ENCODE measurements at regions not wholly inside any gene's neighbourhood (a gene's known extent, or its start where the extent isn't known, plus 50 kb on each side); places are given as distances from the start of the nearest gene placed in this dataset.

DNA sequence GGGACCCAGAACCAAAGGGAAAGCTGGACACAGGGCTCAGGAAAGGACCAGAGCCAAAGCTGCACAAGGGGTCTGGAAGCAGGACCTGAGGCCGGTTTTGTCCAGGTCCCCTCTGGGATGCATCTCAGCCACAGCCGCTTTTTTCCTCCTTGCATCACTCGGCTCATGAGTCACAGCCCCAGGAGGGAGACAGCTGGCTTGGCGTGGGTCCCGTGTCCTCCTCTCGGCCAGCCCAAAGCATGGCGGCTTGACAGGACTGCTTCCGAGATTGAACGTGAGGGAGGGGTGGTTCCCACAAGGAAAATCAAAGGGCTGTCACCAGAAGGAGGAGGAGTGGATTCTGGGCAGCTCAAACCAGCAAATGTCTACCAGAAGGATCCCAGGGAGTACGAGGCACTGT is 56.7 kb upstream of the CPLX2 start:
- intact Hi-C loops (cut with DNase I; ENCODE audit: low total_unique reads), result no loop called here
- H3K9me3 ChIP-seq, result no peaks in the 10 kb centered on the region
- peaks cover 0 to 14% of the 10 kb centered on the region in 2 donors for H3K27me3 ChIP-seq
- H3K27ac ChIP-seq, result no peak overlapping the region
- DNase-seq (ENCODE audit: low spot score in 2 of 2), result no peak
- H3K4me1 ChIP-seq, result no peaks in the 10 kb centered on the region
- no peak overlapping the region for H3K4me3 ChIP-seq
- H3K36me3 ChIP-seq, result no peaks in the 10 kb centered on the region
- TF ChIP-seq POLR2AphosphoS5 (IDR thresholded peaks at IDR 0.05), result no peak
- TF ChIP-seq, protein P1, sequence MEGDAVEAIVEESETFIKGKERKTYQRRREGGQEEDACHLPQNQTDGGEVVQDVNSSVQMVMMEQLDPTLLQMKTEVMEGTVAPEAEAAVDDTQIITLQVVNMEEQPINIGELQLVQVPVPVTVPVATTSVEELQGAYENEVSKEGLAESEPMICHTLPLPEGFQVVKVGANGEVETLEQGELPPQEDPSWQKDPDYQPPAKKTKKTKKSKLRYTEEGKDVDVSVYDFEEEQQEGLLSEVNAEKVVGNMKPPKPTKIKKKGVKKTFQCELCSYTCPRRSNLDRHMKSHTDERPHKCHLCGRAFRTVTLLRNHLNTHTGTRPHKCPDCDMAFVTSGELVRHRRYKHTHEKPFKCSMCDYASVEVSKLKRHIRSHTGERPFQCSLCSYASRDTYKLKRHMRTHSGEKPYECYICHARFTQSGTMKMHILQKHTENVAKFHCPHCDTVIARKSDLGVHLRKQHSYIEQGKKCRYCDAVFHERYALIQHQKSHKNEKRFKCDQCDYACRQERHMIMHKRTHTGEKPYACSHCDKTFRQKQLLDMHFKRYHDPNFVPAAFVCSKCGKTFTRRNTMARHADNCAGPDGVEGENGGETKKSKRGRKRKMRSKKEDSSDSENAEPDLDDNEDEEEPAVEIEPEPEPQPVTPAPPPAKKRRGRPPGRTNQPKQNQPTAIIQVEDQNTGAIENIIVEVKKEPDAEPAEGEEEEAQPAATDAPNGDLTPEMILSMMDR (IDR thresholded peaks at IDR 0.05), result no peak
- TF ChIP-seq POLR2A (IDR thresholded peaks at IDR 0.05), result no peak

DNA sequence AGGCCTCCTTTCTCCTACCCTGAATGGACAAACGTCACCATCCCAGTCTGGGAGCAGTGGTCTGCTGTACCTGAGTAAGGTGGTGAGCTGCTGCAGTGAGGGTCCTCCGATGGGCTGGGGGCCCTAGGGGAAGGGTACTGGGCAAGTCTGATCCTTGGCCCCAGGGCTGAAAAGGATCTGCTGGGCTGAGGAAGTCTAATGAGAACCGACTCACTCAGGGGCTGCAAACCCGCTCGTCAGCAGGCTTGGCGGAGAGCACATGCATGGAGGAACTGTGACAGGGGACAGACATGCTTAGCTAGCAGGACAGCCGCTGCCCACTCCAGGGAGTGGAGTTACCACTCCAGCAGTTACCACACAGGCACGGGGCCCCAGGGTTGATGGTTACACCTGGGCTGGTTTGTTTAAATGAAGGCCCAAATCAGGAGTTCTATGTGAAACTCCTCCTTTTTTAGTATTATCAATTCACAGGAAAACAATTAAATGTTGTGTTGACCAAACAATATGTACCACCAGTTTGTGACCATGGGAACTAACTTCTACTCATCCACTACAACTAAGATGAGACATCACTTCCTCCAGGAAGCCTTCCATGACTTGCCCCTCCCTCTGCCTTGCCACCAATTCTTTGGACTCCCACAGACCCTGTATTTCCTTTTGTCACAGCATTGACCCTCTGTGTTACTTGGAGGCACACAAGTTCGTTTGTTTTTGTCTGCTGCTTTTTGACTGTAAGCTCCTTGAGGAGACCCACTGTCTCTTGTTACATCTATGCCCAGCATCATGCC is 56.1 kb upstream of the CPLX2 start:
- intact Hi-C loops (cut with DNase I; ENCODE audit: low total_unique reads), result no loop called here
- Histone ChIP-seq H3K27ac (no peak overlapping the region), H3K36me3 (no peaks in the 10 kb centered on the region), H3K9me3 (no peaks in the 10 kb centered on the region), H3K27me3 (peaks cover 0 to 14% of the 10 kb centered on the region in 2 donors), H3K4me1 (no peaks in the 10 kb centered on the region), H3K4me3 (no peak overlapping the region)
- no peak for DNase-seq (ENCODE audit: low spot score in 2 of 2)
- TF ChIP-seq POLR2AphosphoS5 (IDR thresholded peaks at IDR 0.05) (no peak), POLR2A (IDR thresholded peaks at IDR 0.05) (no peak)
- TF ChIP-seq, protein P1 (IDR thresholded peaks at IDR 0.05), result no peak

DNA sequence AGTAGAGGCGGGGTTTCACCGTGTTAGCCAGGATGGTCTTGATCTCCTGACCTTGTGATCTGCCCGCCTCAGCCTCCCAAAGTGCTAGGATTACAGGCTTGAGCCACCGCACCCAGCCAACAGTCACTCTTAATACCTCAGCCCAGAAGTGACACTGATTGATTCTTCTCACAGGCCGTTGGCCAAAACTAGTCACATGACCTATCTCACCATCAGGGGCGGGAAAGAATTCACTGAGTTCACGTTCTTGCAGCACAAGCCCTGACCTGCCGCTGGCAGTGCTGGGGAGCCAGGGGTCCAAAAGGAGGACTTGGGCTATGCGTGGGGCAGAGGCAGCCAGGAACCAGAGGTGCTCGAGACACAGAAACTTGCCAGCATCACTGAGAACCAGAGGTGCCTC is 55.0 kb upstream of the CPLX2 start:
- Histone ChIP-seq H3K4me1 (no peaks in the 10 kb centered on the region), H3K27me3 (peaks cover 0 to 14% of the 10 kb centered on the region in 2 donors), H3K4me3 (no peak overlapping the region), H3K9me3 (no peaks in the 10 kb centered on the region), H3K27ac (no peak overlapping the region), H3K36me3 (no peaks in the 10 kb centered on the region)
- TF ChIP-seq, protein P1 (IDR thresholded peaks at IDR 0.05), result no peak
- TF ChIP-seq POLR2AphosphoS5 (IDR thresholded peaks at IDR 0.05) (no peak), POLR2A (IDR thresholded peaks at IDR 0.05) (no peak)
- no peak for DNase-seq (ENCODE audit: low spot score in 2 of 2)
- intact Hi-C loops (cut with DNase I; ENCODE audit: low total_unique reads), result no loop called here

DNA sequence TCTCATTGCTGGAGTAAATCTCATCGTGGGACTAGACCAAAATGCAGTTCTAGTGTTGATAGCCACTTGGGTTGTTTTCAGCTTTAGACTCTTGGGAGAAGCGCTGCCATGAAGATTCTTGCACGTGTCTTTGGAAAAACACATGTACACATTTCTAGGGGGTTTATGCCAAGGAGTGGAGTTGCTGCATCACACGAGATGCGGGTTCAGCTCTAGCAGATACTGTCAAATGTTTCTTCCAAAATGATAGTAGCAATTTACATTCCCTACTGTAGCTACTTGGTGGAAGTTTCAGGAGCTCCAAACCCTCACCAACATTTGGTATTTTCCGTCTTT is 52.3 kb upstream of the CPLX2 start:
- DNase-seq (ENCODE audit: low spot score in 2 of 2), result no peak
- Histone ChIP-seq H3K27ac (no peak overlapping the region), H3K4me1 (no peaks in the 10 kb centered on the region), H3K4me3 (no peak overlapping the region), H3K9me3 (no peaks in the 10 kb centered on the region), H3K27me3 (peaks cover 0 to 16% of the 10 kb centered on the region in 2 donors), H3K36me3 (no peaks in the 10 kb centered on the region)
- TF ChIP-seq, protein P1 (IDR thresholded peaks at IDR 0.05), result no peak
- TF ChIP-seq POLR2A (IDR thresholded peaks at IDR 0.05) (no peak), POLR2AphosphoS5 (IDR thresholded peaks at IDR 0.05) (no peak)
- intact Hi-C loops (cut with DNase I; ENCODE audit: low total_unique reads), result no loop called here

DNA sequence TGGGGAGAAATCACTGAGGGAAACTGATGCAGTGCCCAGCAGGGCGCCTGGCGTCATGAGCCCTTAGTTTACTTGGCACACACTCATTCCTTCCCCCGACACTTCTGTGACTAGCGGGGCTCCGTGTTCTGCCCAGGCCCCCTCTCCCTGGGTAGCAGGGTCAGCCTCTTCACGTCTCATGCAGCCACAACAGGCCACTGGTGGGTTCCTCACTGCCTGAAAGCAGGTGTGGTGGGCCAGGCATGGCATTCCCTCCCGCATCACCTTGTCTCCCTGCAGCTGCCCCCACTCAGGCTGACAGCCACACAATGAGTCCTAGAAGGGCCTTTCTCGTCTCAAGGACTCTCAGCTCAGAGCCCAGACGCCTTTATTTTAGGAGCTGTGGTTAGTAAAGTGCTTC is 51.1 kb upstream of the CPLX2 start:
- Histone ChIP-seq H3K9me3 (no peaks in the 10 kb centered on the region), H3K4me3 (no peak overlapping the region), H3K4me1 (no peaks in the 10 kb centered on the region), H3K27ac (no peak overlapping the region), H3K27me3 (peaks cover 0 to 16% of the 10 kb centered on the region in 2 donors), H3K36me3 (no peaks in the 10 kb centered on the region)
- intact Hi-C loops (cut with DNase I; ENCODE audit: low total_unique reads), result no loop called here
- DNase-seq (ENCODE audit: low spot score in 2 of 2), result no peak
- TF ChIP-seq POLR2AphosphoS5 (IDR thresholded peaks at IDR 0.05), result no peak
- TF ChIP-seq, protein P1 (IDR thresholded peaks at IDR 0.05), result no peak
- TF ChIP-seq POLR2A (IDR thresholded peaks at IDR 0.05), result no peak

Data from breast epithelium (tissue), 4 donors.